Fibroblast of lung (primary cell): ENCODE measurements at regions not wholly inside any gene's neighbourhood (a gene's known extent, or its start where the extent isn't known, plus 50 kb on each side); places are given as distances from the start of the nearest gene placed in this dataset.

Experiments
- DNase-seq, 2 donors: peaks; one replicate each; pipeline versions ENCODE4 v3.0.0 to v3.0.0-alpha.2; 2010; ENCODE audit warnings: low read depth in 2 of 2
- H2AFZ ChIP-seq: 2 replicates; pipeline ENCODE4 v1.5.1; 2012; ENCODE audit warnings: low read length, control low read depth, inconsistent platforms
- H3K27ac ChIP-seq: 2 replicates; pipeline ENCODE4 v1.5.1; 2011; ENCODE audit warnings: low read length, control low read depth; ENCODE audit not compliant: insufficient read depth
- H3K27me3 ChIP-seq: 2 replicates; pipeline ENCODE4 v1.5.1; 2011; ENCODE audit warnings: mild to moderate bottlenecking, low read length; ENCODE audit not compliant: control insufficient read depth, insufficient read depth
- H3K36me3 ChIP-seq: 2 replicates; pipeline ENCODE4 v1.5.1; 2011; ENCODE audit warnings: low read length; ENCODE audit not compliant: control insufficient read depth, insufficient read depth
- H3K4me1 ChIP-seq: 2 replicates; pipeline ENCODE4 v1.5.1; 2011; ENCODE audit warnings: low read length; ENCODE audit not compliant: control insufficient read depth, insufficient read depth; ENCODE audit errors: extremely low read depth
- H3K4me2 ChIP-seq: 2 replicates; pipeline ENCODE4 v1.5.1; 2011; ENCODE audit warnings: low read length, control low read depth; ENCODE audit not compliant: insufficient read depth; ENCODE audit errors: extremely low read depth
- H3K4me3 ChIP-seq, 4 experiments: fragments of 200-600 bp in 1 of 4; sonication (generic) in 1 of 4; replicated peaks in 1 of 4; 2 replicates each; pipeline ENCODE4 v1.5.1; 2011 to 2016; ENCODE audit warnings: low read length in 4 of 4, low read depth in 3 of 4, mild to moderate bottlenecking in 3 of 4, control low read depth in 2 of 4, inconsistent platforms in 1 of 4, mixed read lengths in 1 of 4; ENCODE audit not compliant: insufficient read depth in 1 of 4; ENCODE audit errors: control extremely low read depth in 1 of 4
- H3K79me2 ChIP-seq: 2 replicates; pipeline ENCODE4 v1.5.1; 2012; ENCODE audit warnings: mild to moderate bottlenecking, low read length, inconsistent platforms; ENCODE audit not compliant: control insufficient read depth, insufficient read depth
- H3K9ac ChIP-seq: 2 replicates; pipeline ENCODE4 v1.5.1; 2011; ENCODE audit warnings: mild to moderate bottlenecking, low read length, control low read depth; ENCODE audit not compliant: insufficient read depth
- H3K9me3 ChIP-seq: 2 replicates; pipeline ENCODE4 v1.5.1; 2012; ENCODE audit warnings: low read depth, low read length; ENCODE audit not compliant: control insufficient read depth, insufficient read depth
- H4K20me1 ChIP-seq: 2 replicates; pipeline ENCODE4 v1.5.1; 2011; ENCODE audit warnings: low read length; ENCODE audit not compliant: control insufficient read depth, insufficient read depth; ENCODE audit errors: extremely low read depth
- EZH2 ChIP-seq: IDR thresholded peaks from 2 replicates; pipeline ENCODE4 v1.5.1; 2012; ENCODE audit warnings: low read length, control low read depth, mild to moderate bottlenecking; ENCODE audit errors: missing control alignments
- TF ChIP-seq, protein P1 (sequence below), 2 donors: IDR thresholded peaks in 1 of 2; conservative IDR thresholded peaks in 1 of 2; 1 replicate in 1 of 2; 2 replicates in 1 of 2; pipeline ENCODE4 v1.5.1; 2011 to 2012; ENCODE audit warnings: low read length in 2 of 2, control low read depth in 1 of 2, inconsistent platforms in 1 of 2, low read depth in 1 of 2, mild to moderate bottlenecking in 1 of 2

DNA sequence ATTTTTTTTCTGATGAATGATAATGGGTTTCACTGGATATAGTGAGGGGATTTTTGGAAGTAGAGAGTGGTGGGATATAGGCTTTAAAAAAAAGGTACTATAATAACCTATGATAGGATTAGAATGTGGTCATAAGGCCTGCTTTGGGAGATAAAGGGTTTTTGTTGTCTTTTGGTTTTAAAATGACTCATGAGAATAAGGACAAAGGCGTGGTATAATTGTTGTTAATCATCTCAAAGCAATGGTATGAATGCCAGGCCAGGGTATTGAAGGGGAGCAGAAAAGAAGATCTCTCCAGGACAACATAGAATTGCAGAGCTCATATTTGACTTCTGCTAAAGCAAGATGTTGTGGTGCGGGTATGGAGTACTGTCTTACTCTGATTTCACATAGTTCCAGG is 579.4 kb downstream of the JRKL start:
- DNase-seq, result no peak
- Histone ChIP-seq H3K27me3 (no peaks in the 10 kb centered on the region), H2AFZ (no peak overlapping the region), H3K4me1 (no peaks in the 10 kb centered on the region), H4K20me1 (no peaks in the 10 kb centered on the region), H3K27ac (no peak overlapping the region), H3K4me2 (no peak overlapping the region), H3K9me3 (no peaks in the 10 kb centered on the region), H3K4me3 (no peak overlapping the region), H3K9ac (no peak overlapping the region), H3K79me2 (no peaks in the 10 kb centered on the region), H3K36me3 (no peaks in the 10 kb centered on the region)
- TF ChIP-seq, protein P1, sequence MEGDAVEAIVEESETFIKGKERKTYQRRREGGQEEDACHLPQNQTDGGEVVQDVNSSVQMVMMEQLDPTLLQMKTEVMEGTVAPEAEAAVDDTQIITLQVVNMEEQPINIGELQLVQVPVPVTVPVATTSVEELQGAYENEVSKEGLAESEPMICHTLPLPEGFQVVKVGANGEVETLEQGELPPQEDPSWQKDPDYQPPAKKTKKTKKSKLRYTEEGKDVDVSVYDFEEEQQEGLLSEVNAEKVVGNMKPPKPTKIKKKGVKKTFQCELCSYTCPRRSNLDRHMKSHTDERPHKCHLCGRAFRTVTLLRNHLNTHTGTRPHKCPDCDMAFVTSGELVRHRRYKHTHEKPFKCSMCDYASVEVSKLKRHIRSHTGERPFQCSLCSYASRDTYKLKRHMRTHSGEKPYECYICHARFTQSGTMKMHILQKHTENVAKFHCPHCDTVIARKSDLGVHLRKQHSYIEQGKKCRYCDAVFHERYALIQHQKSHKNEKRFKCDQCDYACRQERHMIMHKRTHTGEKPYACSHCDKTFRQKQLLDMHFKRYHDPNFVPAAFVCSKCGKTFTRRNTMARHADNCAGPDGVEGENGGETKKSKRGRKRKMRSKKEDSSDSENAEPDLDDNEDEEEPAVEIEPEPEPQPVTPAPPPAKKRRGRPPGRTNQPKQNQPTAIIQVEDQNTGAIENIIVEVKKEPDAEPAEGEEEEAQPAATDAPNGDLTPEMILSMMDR (conservative IDR thresholded peaks at IDR 0.05 in 1 of 2, IDR thresholded peaks at IDR 0.05 in 1 of 2; ENCODE audit: low read depth in 1 of 2, low read length in 2 of 2), result no peak
- no peak for TF ChIP-seq EZH2

DNA sequence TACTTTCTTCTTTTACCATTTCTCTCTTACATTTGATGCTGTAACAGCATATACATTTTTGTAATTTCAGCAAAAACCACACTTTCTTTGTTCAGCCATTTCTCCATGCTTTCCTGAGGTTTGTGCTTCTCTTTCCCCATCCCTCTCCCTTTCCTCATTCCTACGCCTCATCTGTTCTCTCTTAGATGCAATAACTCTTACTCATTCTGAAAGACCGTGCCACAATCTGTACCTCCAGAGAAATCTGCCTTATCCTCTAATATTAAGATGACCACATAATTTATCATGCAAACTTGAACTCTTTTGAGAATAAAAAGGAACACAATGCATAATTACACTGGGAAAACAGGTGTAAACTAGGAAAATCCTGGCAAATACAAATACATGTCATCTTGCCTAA is 588.9 kb downstream of the JRKL start:
- no peak overlapping the region for H3K27ac ChIP-seq
- H3K36me3 ChIP-seq, result no peaks in the 10 kb centered on the region
- no peaks in the 10 kb centered on the region for H3K4me1 ChIP-seq
- no peaks in the 10 kb centered on the region for H3K9me3 ChIP-seq
- TF ChIP-seq EZH2, result no peak
- TF ChIP-seq, protein P1 (conservative IDR thresholded peaks at IDR 0.05 in 1 of 2, IDR thresholded peaks at IDR 0.05 in 1 of 2; ENCODE audit: low read depth in 1 of 2, low read length in 2 of 2), result no peak
- DNase-seq, result no peak
- no peak overlapping the region for H3K4me3 ChIP-seq
- H4K20me1 ChIP-seq, result no peaks in the 10 kb centered on the region
- H3K27me3 ChIP-seq, result no peaks in the 10 kb centered on the region
- H3K4me2 ChIP-seq, result no peak overlapping the region
- H2AFZ ChIP-seq, result no peak overlapping the region
- no peaks in the 10 kb centered on the region for H3K79me2 ChIP-seq
- H3K9ac ChIP-seq, result no peak overlapping the region

DNA sequence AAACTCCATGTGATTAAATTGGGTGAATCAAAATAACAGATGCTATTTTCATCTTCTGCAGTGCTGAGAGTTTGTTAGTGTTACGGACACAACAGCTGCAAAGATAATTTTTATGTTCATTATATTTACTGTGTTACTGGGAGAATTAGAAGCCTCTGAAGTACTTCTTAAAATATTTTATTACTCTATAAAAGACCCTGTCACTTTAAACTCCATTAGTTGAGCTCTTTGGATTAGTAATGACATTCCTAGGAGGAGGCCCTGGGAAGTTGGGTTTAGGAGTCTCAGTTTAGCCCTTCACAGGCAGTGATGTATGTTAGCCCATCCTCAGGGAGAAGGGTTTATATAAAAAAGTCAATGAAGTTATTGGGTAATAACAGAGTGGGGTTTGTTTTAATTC is 596.7 kb downstream of the JRKL start:
- Histone ChIP-seq H3K27me3 (no peaks in the 10 kb centered on the region), H4K20me1 (no peaks in the 10 kb centered on the region), H3K9me3 (no peaks in the 10 kb centered on the region), H3K27ac (no peak overlapping the region), H3K4me2 (no peak overlapping the region), H3K9ac (no peak overlapping the region), H3K36me3 (no peaks in the 10 kb centered on the region), H3K4me1 (no peaks in the 10 kb centered on the region), H2AFZ (no peak overlapping the region), H3K4me3 (no peak overlapping the region), H3K79me2 (no peaks in the 10 kb centered on the region)
- TF ChIP-seq EZH2, result no peak
- TF ChIP-seq, protein P1 (conservative IDR thresholded peaks at IDR 0.05 in 1 of 2, IDR thresholded peaks at IDR 0.05 in 1 of 2; ENCODE audit: low read depth in 1 of 2, low read length in 2 of 2), result no peak
- no peak for DNase-seq
